Hepatocyte (in vitro differentiated cells): ENCODE measurements at regions not wholly inside any gene's neighbourhood (a gene's known extent, or its start where the extent isn't known, plus 50 kb on each side); places are given as distances from the start of the nearest gene placed in this dataset.

Experiments
- CTCF ChIP-seq: fragments of 200-600 bp; sonication (generic); IDR thresholded peaks from 2 replicates; pipeline ENCODE4 v1.5.1; 2016; ENCODE audit warnings: antibody characterized with exemption, mild to moderate bottlenecking; ENCODE audit not compliant: poor library complexity
- EZH2 ChIP-seq: fragments of 200-600 bp; sonication (generic); IDR thresholded peaks from 2 replicates; pipeline ENCODE4 v1.6.1; 2016; ENCODE audit warnings: antibody characterized with exemption, mild to moderate bottlenecking, borderline replicate concordance
- EZH2phosphoT487 ChIP-seq: fragments of 200-600 bp; sonication (generic); IDR thresholded peaks from one replicate; pipeline ENCODE4 v1.6.1; 2018; ENCODE audit warnings: antibody characterized with exemption, mild to moderate bottlenecking, low read depth, moderate library complexity; ENCODE audit not compliant: unreplicated experiment, severe bottlenecking

DNA sequence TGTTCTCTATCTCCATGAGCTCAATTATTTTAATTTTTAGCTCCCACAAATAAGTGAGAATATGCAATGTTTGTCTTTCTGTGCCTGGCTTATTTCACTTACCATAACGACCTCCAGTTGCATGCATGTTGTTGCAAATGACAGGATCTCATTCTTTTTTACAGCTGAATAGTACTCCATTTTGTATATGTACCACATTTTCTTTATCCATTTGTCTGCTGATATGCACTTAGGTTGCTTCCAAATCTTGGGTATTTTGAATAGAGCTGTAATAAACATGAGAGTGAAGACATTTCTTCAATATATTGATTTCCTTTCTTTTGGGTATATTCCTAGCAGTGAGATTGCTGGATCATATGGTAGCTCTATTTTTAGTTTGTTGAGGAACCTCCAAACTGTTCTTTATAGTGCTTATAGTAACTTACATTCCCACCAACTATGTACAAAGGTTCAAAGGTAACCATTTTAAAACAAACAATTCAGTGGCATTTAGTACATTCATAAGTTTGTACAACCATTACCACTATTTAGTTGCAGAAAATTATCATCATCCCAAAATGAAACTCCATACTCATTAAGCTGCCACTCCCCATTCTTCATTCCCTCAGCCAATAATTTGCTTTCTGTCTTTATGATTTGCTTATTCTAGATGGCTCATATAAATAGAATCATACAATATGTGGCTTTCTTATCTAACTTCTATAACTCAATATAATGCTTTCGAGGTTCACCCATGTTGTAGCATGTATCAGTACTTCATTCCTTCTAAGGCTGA lies 255.9 kb upstream of the NFIA start:
- TF ChIP-seq EZH2 (no peak), CTCF (no peak), EZH2phosphoT487 (no peak)
